Mesodermal cell (in vitro differentiated cells): ENCODE measurements at regions not wholly inside any gene's neighbourhood (a gene's known extent, or its start where the extent isn't known, plus 50 kb on each side); places are given as distances from the start of the nearest gene placed in this dataset.
"Not testable (repeated sequence)": the region's sequence is repeated elsewhere in the genome, so short reads cannot be mapped to it uniquely, and the experiment has no call there.

Source experiments
- H3K27ac ChIP-seq: 2 replicates; pipeline ENCODE4 v1.7.0; 2013; ENCODE audit warnings: mild to moderate bottlenecking, low read depth, low read length, moderate library complexity; ENCODE audit not compliant: severe bottlenecking
- H3K36me3 ChIP-seq: 2 replicates; pipeline ENCODE4 v1.7.1; 2013; ENCODE audit warnings: mild to moderate bottlenecking, low read length, moderate library complexity; ENCODE audit not compliant: control insufficient read depth, insufficient read depth
- H3K4me1 ChIP-seq: one replicate; pipeline ENCODE4 v1.7.1; 2013; ENCODE audit warnings: mild to moderate bottlenecking, low read length; ENCODE audit not compliant: insufficient read depth, control insufficient read depth, poor library complexity, severe bottlenecking
- H3K4me3 ChIP-seq: 2 replicates; pipeline ENCODE4 v1.7.0; 2013; ENCODE audit warnings: low read length, control low read depth, mild to moderate bottlenecking; ENCODE audit not compliant: insufficient read depth, poor library complexity, severe bottlenecking; ENCODE audit errors: extremely low read depth
- H3K9me3 ChIP-seq: 2 replicates; pipeline ENCODE4 v1.7.1; 2013; ENCODE audit warnings: mild to moderate bottlenecking, low read length, moderate library complexity; ENCODE audit not compliant: control insufficient read depth
- WGBS, 2 experiments: methylation state at CpG; one replicate each; pipeline ENCODE4 v1.1.5; 2013; ENCODE audit warnings: missing lambda C conversion rate in 2 of 2; ENCODE audit not compliant: insufficient coverage in 2 of 2; 5-methylcytosine and 5-hydroxymethylcytosine counted together

DNA sequence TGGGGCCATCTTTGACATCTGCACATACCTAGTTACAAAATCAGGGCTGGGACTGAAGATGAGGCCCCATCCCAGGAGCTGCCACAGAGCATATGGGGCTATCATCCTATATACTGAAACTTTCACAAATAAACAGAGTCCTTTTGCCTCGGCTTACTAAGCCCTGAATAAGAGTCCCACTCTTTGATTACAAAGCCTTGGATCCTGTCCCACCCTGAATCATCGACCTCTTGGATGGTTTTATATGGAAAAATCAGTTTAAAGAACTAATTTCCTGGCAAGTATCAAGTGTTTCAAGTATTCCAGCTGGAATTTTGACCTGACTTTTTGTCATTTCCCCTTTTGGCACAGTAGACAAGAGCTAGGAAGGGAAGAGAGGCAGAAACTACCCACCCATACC lies 331.3 kb upstream of the FRG2C start:
- peaks cover 5% of the 10 kb centered on the region for H3K4me1 ChIP-seq
- WGBS, 2 experiments, result 100% methylated on average over 1 of the region's 2 CpGs
- H3K36me3 ChIP-seq, result no peaks in the 10 kb centered on the region
- H3K27ac ChIP-seq, result no peak overlapping the region
- no peaks in the 10 kb centered on the region for H3K9me3 ChIP-seq
- H3K4me3 ChIP-seq, result no peak overlapping the region

DNA sequence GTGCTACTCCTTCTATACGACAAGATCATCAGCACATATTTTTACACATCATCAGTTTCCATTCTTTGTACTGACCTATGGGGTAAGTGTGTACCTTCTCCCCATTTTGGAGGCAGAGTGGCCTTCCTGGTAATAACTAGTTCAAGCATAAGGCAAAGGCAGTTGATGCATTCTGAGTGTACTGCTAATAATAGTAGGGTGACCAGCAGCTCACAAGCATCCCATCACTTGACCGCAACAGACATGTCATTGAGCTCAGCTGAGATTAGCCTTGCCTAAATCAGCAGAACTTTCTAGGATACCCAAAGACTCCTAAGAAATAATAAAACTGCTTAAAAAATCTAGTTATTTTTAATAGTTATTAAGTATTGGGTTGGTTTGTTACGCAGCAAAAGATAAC lies 329.8 kb upstream of the FRG2C start:
- H3K4me3 ChIP-seq, result no peak overlapping the region
- H3K4me1 ChIP-seq, result peaks cover 5% of the 10 kb centered on the region
- no peak overlapping the region for H3K27ac ChIP-seq
- WGBS, 2 experiments, result 90 to 92% methylated on average over 1 to 3 of the region's 3 CpGs
- no peaks in the 10 kb centered on the region for H3K9me3 ChIP-seq
- H3K36me3 ChIP-seq, result no peaks in the 10 kb centered on the region

- H3K27ac ChIP-seq, result no peak overlapping the region
- WGBS, 2 experiments, result no CpG with 5 or more reads among the region's 3 CpGs
- no peaks in the 10 kb centered on the region for H3K36me3 ChIP-seq
- peaks cover 3% of the 10 kb centered on the region for H3K4me1 ChIP-seq
- no peak overlapping the region for H3K4me3 ChIP-seq
- H3K9me3 ChIP-seq, result no peaks in the 10 kb centered on the region
These were observed 326.8 kb upstream of the FRG2C start for GRCh38 chr3:75337226-75337900.

GRCh38 chr3:75338342-75338741 lies 325.8 kb upstream of the FRG2C start:
- Histone ChIP-seq H3K36me3 (no peaks in the 10 kb centered on the region), H3K9me3 (no peaks in the 10 kb centered on the region), H3K4me3 (no peak overlapping the region), H3K27ac (no peak overlapping the region), H3K4me1 (peaks cover 3% of the 10 kb centered on the region)
- WGBS, 2 experiments, result 78 to 83% methylated on average over 3 of the region's 3 CpGs

DNA sequence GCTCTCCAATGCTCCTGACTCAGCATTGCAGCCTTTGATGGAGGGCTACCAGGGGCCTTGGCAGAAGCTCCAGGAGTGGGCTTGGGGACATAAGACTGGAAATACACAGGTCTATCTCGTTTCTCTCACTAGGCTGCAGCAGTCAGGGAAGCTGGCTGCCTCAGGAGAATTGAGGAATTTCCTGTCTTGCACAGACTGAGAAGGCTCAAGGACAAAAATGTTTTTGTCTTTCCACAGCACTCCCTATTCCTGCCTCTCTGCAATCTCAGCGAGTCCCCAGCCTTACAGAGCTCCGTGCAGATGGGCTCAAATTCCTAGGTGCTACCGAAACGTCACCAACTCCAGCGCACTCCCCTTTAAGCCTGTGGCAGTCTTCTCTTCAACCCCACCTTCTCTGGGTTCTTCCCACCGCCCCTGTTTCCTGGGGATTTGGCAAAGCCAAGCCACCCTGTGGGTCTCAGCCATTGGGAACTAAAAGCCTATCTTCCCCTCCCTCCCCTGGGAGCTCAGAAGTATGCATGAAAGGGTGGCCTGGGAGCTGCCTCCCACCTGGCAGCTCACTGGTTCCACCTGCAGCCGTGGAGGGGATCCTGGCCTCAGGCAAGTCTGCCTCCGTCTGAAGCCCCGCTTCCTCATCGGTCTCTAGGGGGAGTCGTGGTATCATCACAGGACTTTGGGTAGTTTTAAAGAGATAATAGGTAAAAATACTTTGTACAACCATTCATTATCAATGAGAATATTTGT lies 322.6 kb upstream of the FRG2C start:
- no peak overlapping the region for H3K4me3 ChIP-seq
- H3K36me3 ChIP-seq, result no peaks in the 10 kb centered on the region
- peaks cover 3% of the 10 kb centered on the region for H3K4me1 ChIP-seq
- H3K9me3 ChIP-seq, result no peaks in the 10 kb centered on the region
- 43 to 58% methylated on average over 6 to 7 of the region's 12 CpGs for WGBS, 2 experiments
- H3K27ac ChIP-seq, result no peak overlapping the region

GRCh38 chr3:75342425-75342824 lies 321.7 kb upstream of the FRG2C start:
- H3K36me3 ChIP-seq, result no peaks in the 10 kb centered on the region
- no peak overlapping the region for H3K27ac ChIP-seq
- no peak overlapping the region for H3K4me3 ChIP-seq
- WGBS, 2 experiments, result 100% methylated on average over 1 to 2 of the region's 5 CpGs
- peaks cover 3% of the 10 kb centered on the region for H3K4me1 ChIP-seq
- no peaks in the 10 kb centered on the region for H3K9me3 ChIP-seq

GRCh38 chr3:75350536-75350935 lies 313.6 kb upstream of the FRG2C start:
- H3K4me1 ChIP-seq, H3K9me3 ChIP-seq, H3K4me3 ChIP-seq, H3K27ac ChIP-seq, H3K36me3 ChIP-seq: not testable (repeated sequence)
- 87 to 94% methylated on average over 8 to 9 of the region's 9 CpGs for WGBS, 2 experiments

- H3K4me3 ChIP-seq, H3K36me3 ChIP-seq, H3K27ac ChIP-seq, H3K4me1 ChIP-seq, H3K9me3 ChIP-seq: not testable (repeated sequence)
- WGBS, 2 experiments, result 90 to 92% methylated on average over 9 of the region's 16 CpGs
These were observed 301.9 kb upstream of the FRG2C start for GRCh38 chr3:75362086-75362784.

GRCh38 chr3:75372964-75373363 lies 291.2 kb upstream of the FRG2C start:
- not testable (repeated sequence) for H3K9me3 ChIP-seq, H3K27ac ChIP-seq, H3K4me1 ChIP-seq, H3K36me3 ChIP-seq, H3K4me3 ChIP-seq
- WGBS, 2 experiments, result 85 to 94% methylated on average over 5 to 6 of the region's 13 CpGs

DNA sequence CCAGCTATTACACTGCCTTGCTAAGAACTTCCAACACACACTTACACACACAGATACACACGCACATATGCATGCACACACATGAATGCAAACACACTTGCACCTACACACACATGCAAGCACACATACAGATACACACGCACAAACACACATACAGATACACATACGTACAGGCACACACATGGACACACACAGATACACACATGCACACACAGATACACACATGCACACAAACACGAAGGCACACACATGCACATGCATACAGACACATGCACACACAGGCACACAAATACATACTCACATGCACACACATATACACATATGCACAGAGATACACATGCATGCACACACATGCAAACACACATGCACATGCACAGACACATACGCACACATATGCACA lies 284.3 kb upstream of the FRG2C start:
- not testable (repeated sequence) for H3K4me3 ChIP-seq, H3K9me3 ChIP-seq, H3K4me1 ChIP-seq, H3K36me3 ChIP-seq, H3K27ac ChIP-seq
- WGBS, 2 experiments, result 77 to 87% methylated on average over 5 of the region's 5 CpGs
